ENCODE measurements at regions not wholly inside any gene's neighbourhood (a gene's known extent, or its start where the extent isn't known, plus 50 kb on each side); places are given as distances from the start of the nearest gene placed in this dataset.
A peak's percentile ranks its signal among the peaks of the same experiment; 100 is the strongest.
"Not testable (repeated sequence)": the region's sequence is repeated elsewhere in the genome, so short reads cannot be mapped to it uniquely, and the experiment has no call there.

DNA sequence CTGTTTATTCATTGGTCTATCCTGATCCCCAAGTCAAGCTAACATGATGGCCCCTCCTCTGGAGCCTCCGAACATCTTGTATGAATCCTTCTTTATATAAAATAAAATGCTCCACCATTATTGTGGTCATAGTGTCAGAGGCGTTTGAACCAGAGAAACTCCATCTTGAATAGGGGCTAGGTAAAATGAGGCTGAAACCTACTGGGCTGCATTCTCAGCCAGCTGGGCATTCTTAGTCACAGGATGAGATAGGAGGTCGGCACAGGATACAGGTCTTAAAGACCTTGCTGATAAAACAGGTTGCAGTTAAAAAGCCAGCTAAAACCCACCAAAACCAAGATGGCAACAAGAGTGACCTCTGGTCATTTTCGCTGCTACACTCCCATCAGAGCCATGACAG is 905.8 kb upstream of the AUTS2 start:
- no peak for DNase-seq (ENCODE audit: low read depth)

DNA sequence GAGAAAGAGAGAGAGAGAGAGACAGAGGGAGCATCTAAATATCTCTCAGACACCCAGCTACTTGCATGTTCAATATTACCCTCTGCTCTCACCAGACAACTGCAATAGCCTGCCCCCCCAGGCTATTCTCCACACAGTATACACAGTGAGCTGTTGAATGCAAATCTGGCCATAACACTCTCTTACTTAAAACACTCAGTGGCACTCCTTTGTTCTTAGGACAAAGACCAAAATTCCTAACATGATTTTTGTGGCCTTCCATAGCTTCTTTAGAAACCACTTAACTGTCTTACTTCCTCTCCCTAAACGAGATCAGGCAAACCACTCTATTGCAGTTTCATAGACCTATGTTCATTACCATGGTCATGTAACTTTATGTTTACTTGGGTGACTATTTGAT is 903.6 kb upstream of the AUTS2 start:
- DNase-seq (ENCODE audit: low read depth) = no peak

DNA sequence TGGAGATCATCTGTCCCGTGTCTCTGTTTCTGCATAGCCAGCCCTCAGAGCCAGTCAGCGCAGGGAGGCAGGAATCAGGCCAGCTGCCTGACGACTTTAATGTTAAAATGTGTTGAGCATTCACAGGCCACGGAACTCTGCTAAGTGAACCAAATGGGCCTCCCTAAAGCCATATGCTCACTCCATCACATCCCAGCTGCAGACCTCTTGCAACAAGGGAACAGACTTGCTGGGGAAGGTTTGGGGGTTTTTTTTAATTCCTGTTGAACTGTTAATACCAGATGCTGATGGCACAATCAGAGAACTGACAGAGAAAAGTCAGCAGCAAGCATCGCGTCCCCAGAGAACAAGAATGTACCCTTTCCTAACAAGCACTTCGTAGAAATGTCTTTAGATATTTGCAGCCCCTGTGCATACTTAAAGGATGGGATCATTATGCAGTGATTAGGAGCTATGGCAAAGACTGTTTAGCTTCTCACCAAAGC is 900.4 kb upstream of the AUTS2 start:
- DNase-seq (ENCODE audit: low read depth) = no peak

DNA sequence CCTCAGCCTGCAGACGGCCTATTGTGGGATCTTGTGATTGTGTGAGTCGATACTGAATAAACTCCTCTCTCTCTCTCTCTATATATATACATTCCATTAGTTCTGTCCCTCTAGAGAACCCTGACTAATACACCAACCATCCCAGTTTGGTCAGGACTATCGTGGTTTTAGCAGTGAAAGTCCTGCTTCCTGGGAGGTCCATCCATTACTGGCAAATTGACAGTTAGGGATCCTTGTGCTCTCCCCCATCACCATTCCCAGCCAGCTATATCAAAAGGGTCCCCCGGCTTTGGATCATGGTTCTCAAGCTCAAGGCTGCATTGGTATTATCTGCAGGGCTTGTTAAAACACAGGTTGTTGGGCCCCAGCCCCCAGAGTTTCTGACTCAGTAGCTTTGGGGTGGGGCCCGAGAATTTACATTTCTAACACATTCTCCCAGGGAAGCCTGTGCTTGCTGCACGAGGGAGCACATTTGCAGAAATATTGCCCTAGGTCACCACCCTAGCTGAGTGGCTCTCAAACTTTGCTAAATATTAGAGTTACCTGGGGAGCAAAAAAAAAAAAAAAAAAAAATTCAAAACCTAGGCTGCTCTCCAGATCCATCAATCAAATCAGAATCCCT is 899.1 kb upstream of the AUTS2 start:
- DNase-seq (ENCODE audit: low read depth) = peak; percentile 72

DNA sequence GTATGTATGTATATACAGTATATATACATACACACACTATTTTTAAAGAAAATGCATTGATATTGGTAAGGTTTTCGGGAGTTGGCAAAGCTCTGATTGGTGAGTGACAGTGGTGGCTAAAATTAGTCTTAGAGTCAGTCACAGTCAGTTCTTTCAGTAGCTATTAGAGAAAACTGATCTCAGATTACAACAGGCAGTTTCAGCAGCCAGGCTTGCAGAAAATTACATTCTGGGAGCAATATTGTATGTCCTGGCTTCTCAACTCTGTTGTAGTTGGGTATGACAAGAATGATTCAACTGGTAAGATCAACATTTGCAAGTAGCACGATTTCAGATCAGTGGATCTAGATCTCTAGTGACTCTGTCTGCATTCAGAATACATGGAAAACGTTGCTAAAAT is 897.9 kb upstream of the AUTS2 start:
- no peak for DNase-seq (ENCODE audit: low read depth)

DNA sequence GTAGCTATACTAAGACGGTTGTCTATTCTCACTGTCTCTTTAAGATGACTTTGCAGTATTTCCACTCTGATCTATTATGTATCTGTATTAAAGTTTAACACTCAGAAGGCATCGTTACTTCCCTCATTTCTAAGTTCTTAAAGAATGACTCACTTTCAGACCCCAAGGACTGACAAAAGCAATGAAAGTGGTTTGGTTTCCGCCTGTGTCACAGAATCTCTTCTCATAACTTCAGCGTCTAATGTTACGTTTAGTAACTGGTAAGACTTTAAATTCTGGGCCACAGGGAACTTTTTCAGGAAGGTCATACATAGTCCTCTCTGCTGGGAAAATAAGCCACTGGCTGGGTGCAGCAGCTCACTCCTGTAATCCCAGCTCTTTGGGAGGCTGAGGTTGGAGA is 892.0 kb upstream of the AUTS2 start:
- peak; percentile 73 for DNase-seq (ENCODE audit: low read depth)

DNA sequence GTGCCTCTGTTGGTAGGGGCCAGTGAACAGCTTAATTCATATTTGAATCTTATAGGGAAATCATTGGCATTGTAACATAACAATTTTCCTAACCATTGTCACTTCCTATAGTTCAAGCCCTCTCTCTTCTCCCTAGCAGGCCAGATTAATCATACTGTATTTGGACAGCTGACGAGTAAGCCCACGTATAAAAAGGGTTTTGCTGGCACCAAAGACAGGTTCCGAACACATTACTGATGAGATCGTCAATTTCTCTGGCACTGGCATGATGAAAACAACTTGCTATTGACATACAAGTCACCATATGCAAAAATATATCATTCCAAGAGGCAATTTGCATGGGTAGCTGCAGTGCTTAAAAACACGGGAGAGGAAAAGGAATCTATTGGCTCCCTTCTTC is 891.1 kb upstream of the AUTS2 start:
- no peak for DNase-seq (ENCODE audit: low read depth)

DNA sequence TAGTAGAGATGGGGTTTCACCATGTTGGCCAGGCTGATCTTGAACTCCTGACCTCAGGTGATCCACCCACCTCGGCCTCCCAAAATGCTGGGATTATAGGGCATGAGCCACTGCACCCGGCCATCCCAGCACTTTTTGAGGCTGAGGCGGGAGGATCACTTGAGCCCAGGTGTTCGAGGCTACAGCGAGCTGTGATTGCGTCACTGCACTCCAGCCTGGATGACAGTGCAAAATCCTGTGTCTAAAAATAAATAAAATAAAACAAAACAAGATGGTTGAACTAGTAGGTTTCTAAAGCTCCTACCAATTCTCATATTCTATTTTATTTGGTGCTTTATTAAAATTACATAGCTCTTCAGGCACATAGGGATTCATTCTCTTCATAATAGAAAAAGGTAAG is 890.3 kb upstream of the AUTS2 start:
- DNase-seq (ENCODE audit: low read depth) = no peak

DNA sequence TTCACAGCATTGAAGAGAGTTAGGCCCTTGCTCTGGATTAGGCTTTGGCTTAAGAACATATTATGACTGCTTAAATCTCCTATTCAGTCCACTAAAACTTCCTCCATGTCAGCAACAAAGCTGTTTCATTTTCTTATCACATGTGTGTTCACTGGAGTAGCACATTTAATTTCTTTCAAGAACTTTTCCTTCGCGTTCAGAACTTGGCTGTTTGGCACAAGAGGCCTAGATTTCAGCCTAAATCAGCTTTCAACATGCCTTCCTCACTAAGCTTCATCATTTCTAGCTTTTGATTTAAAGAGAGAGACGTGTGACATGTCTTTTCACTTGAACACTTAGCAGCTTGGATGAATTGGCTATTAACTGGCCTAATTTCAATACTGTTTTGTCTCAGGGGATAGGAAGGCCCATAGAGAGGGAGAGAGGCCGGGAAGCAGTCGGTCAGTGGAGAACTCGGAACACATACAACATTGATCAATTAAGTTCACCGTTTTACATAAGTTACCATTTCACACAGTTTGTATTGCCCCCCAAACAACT is 885.2 kb upstream of the AUTS2 start:
- DNase-seq (ENCODE audit: low read depth) = no peak

DNA sequence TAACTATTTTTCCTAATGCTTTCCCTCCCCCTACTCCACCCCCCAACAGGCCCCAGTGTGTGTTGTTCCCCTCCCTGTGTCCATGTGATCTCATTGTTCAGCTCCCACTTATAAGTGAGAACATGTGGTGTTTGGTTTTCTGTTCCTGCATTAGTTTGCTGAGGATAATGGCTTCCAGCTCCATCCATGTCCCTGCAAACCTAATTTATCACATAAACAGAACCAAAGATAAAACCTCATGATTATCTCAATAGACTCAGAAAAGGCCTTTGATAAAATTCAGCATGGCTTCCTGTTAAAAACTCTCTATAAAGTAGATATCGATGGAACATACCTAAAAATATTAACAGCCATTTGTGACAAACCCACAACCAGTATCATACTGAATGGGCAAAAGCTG is 884.1 kb upstream of the AUTS2 start:
- DNase-seq (ENCODE audit: low read depth) = not testable (repeated sequence)

DNA sequence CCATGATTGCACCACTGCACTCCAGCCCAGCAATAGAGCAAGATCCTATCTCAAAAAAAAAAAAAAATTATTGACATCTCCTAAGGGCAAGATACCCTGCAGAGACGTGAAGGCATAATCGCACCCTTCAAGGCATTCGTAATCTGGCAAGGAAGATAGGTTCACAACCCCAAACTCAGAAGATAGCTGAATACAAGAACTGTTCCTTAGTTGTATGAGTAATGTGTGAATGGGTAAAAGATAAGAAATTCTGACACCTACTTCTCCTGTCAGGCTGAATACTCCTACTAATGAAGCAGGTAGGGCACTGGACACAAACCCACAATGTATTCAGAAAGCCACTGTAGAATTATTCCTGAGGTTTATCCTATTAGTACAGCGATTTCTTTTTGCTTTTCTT is 882.4 kb upstream of the AUTS2 start:
- no peak for DNase-seq (ENCODE audit: low read depth)

DNA sequence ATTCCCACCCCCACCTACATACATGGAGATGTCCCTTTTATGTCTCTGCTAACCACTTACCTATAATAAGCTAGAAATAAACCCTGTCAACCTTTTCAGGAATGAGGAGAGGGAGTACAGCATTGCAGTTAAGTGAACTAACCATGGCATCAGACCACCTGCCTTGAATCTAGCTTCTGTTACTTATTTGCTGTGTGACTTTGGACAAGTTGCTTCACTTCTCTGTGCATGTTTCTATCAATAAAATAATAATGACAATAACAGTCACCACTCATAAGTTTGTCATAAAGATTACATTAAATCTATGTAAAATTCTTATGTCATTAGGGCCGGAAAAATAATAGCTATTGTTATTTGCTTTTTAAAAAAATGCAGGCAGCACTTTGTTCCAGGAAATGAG is 881.1 kb upstream of the AUTS2 start:
- no peak for DNase-seq (ENCODE audit: low read depth)

DNA sequence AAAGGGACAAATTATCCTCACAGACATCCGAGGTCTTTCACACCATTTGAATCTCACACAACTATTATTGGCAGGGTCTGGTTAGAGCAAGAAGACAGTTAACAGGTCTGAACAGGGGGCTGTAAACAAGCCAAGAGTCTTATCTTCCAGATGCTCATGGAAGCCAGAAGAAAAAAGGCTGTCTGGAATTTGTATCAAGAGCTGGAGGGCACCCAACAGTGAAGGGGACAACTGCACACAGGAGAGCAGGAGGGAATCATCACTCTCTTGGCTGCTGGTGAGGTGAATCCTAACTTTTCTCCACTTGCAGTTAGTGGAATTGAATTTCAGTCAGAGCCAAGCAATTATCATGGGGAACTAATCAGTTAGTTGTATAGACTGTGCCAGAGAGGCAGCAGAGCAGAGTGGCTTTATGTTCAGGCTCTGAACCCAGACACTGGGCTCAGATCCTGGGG is 880.2 kb upstream of the AUTS2 start:
- no peak for DNase-seq (ENCODE audit: low read depth)

DNA sequence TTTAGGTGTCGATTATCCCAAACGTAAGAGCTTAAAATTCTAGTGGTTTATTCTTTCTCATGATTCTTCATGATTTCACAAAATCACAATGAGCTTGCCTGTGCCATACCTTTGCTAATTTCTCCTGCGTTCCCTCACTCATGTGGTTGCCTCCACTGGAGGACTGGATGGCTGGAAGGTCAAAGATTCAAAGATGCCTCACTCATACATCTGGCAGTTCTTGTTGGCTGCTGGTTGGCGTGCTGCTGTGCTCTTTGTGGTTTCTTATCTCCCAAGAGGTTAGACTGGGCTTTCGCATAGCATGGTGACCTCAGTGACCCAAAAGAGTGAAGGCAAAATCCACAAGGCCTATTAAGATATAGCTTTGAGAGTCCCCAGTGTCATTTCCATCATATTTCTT is 877.6 kb upstream of the AUTS2 start:
- DNase-seq (ENCODE audit: low read depth) = peak; percentile 62

DNA sequence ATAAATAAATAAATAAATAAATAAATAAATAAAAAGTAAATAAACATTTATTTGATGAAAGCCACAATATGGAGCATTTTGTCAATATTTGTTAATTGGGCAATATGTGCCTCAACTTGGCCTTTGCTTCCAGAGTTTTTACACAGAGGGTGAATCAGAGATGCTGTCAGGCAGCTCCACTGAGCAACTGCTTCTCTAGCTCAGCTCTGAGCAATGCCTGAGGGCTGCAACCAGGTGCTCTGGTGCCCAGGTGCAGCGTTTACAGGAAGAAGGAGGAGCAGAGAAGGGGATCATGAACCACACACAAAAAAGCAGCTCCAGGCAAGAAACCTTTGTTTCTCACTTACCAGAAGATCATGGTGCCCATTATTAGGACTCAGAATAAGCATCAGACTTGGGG is 876.2 kb upstream of the AUTS2 start:
- no peak for DNase-seq (ENCODE audit: low read depth)

DNA sequence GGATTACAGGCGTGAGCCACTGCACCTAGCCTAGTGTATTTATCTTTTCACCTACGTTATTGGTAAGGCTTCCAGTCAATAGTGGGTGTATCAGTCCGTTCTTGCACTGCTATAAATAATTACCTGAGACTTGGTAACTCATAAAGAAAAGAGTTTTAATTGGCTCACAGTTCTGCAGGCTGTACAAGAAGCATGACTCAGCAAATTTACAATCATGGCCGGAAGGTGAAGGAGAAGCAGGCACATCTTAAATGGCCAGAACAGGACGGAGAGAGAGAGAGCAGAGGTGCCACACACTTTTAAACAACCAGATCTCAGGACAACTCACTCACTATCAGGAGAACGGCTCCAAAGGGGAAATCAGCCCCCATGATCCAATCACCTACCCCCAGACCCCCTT is 873.3 kb upstream of the AUTS2 start:
- no peak for DNase-seq (ENCODE audit: low read depth)

DNA sequence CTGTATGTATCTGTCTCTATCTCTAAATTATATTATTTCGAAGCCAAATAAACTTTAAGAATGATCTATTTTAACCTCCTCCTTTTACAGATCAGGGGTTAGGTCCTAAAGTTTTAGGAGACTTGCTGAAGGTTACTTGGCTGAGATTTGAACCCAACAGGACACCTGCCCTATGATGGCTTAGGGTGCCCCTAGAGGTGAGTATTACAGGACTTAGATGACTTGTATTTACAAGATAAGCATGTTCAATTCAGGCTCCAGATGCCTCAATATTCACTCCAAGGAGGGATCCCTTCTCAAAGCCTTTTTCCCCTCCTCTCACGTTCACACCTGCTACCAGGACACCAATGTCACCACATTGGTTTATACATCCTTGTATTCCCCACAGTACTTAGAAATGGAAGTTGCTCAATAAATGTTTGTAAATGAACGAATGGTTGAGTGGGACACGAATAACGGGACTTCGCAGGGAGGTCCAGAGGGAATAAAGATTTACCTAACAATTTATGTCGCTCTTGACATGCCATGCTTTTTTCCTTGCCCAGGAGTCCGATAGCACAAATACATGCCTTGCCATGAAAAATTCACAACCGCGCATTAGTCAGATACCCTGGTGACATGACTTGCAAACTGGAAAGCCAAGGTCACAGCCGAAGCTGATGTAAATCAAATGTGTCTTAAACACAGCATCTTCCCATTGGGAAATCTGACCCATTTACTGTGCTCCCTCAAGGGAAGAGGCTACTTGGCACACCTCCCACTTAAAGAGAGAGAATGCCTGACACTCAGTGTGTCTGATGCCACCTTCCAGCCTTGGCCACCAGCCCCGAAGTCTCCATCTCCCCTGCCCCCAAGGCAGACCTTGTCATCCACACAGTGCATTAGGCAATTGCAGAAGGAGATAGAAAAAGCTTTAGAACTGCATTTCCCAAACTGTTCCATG is 872.2 kb upstream of the AUTS2 start:
- peak; percentile 15 for DNase-seq (ENCODE audit: low read depth)

DNA sequence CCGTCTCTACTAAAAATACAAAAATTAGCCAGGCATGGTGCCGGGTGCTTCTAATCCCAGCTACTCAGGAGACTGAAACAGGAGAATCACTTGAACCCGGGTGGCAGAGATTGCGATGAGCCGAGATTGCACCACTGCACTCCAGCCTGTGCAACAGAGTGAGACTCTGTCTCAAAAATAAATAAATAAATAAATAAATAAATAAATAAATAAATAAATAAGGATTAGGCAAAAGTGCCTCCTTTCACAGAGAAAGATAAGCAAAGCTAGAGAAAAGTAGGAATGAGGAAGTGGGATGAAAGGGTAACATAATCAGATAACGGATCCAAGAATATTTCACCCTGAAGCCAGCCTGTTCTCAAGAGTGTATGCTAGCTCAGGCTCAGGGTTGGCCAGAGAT is 869.6 kb upstream of the AUTS2 start:
- DNase-seq (ENCODE audit: low read depth) = not testable (repeated sequence)

DNA sequence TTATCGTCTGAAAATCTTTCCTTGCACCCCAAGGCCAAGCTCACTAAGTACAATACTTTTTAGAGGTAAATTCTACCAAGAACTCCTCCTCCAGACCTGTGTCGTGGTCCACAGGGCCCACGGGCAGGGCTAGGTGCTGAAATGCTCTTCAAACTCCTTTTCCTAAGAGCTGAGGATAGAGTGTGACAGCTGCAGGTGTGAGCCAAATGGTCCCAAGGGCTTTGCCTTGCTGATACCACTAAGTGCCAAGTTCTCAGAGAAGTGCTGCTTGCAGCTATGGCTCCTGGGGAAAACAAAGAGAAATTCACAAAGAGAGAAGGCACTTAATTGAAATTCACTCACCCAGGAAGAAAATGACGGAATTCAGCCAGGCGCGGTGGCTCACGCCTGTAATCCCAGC is 868.9 kb upstream of the AUTS2 start:
- DNase-seq (ENCODE audit: low read depth) = no peak

DNA sequence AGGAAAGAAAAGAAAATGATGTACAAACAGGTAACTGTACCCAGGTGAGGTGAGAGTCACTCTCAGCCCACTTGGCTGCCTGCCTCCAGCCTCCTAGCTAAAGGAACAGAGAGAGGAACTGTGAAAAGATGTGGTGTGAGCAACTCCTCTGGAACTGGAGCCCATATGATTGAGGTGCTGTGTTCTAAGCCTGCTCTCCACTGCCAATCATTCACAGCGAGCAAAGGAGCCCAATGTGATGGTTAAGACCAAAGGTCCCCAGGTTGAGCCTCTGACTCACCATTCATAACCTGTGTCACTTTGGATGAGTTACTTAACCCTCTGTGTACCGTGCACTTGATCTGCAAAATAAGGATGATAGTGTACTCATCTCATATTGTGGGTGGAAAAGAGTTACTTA is 868.1 kb upstream of the AUTS2 start:
- DNase-seq (ENCODE audit: low read depth) = no peak

DNA sequence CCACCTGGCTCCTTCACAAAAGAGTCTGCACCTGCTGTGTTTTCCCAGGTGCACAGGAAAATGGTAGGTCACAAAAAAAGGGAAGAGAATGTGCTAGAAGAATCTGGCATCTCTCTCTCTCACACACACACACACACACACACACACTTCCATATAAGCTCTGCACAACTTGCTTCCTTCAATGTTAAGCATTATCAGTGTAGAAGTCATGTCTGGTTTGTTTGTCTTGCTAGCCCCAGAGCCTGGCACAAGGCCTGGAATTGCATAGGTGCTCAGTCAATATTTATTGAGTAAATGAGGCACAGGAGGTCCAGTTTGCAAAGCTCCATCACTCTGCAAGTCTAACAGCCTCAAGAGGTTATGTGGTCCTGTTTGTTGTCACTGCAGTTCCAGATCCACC is 867.3 kb upstream of the AUTS2 start:
- DNase-seq (ENCODE audit: low read depth) = no peak

DNA sequence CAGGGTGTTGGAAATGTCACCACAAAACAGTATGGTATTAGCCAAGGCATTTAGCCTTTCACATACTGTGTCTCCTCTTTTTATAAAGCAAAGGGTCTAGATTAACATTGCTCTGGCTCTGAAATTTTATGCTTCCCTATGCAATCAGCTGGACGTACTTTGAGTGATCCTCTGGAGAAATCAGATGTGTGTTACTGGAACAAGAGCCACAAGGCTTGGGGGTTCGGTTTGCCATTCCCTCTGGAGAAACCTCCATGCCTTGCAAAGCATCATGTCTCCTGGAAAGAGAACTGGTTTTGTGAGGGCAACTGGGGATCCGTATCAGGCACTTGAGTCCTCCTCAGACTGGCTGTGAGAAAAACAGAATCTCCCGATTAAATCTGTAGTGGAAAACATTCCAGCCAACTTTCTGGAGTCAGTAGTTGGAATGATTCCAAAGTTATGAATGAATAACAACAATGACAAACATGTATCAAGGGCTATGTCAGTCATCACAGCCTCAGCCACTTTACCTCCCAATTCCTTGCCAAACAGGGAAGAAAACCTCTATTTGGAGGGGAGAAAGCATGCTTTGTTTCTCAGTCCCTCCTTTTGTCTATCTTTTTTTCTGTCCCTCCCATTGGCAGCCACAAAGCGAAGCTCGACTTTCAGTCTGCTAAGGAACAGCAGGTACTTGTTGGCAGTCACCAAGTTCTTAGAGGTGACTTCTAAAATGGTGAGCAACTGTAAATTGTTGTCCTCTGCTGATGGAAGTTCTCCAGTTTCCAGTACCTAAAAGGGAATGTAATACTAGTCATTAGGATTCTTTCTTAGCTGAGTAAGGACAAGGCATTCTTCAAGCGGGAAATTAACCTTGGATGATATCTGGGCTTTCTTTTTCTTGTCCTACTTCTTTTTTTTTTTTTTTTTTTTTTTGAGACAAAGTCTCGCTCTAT is 864.8 kb upstream of the AUTS2 start:
- DNase-seq (ENCODE audit: low read depth) = no peak
